GM23338 (cell line): ENCODE measurements at regions not wholly inside any gene's neighbourhood (a gene's known extent, or its start where the extent isn't known, plus 50 kb on each side); places are given as distances from the start of the nearest gene placed in this dataset.

Experiments
- ATAC-seq: fragments of 200-7000 bp; cut with Tn5 transposase; 3 replicates; pipeline ENCODE4 v1.9.1; 2020
- DNase-seq: peaks from one replicate; pipeline ENCODE4 v3.0.0-alpha.2; 2015; ENCODE audit warnings: low spot score
- H2AFZ ChIP-seq: fragments of 200-600 bp; sonication (generic); 2 replicates; pipeline ENCODE4 v1.8.0; 2016; ENCODE audit warnings: antibody characterized with exemption, mild to moderate bottlenecking, moderate library complexity
- H3F3A ChIP-seq: fragments of 200-600 bp; sonication (generic); replicated peaks from 2 replicates; pipeline ENCODE4 v1.8.0; 2017; ENCODE audit warnings: antibody characterized with exemption, mixed run types, low read depth
- H3K27ac ChIP-seq: fragments of 200-600 bp; sonication (generic); 2 replicates; pipeline ENCODE4 v1.6.1; 2016; ENCODE audit warnings: low read depth
- H3K27me3 ChIP-seq: fragments of 200-600 bp; sonication (generic); 2 replicates; pipeline ENCODE4 v1.8.0; 2016; ENCODE audit warnings: mild to moderate bottlenecking, mixed run types, moderate library complexity; ENCODE audit not compliant: insufficient read depth
- H3K36me3 ChIP-seq: fragments of 200-600 bp; sonication (generic); 2 replicates; pipeline ENCODE4 v1.8.0; 2016; ENCODE audit warnings: mild to moderate bottlenecking; ENCODE audit not compliant: insufficient read depth
- H3K4me1 ChIP-seq: fragments of 200-600 bp; sonication (generic); 2 replicates; pipeline ENCODE4 v1.8.0; 2016; ENCODE audit warnings: mild to moderate bottlenecking, moderate library complexity; ENCODE audit not compliant: insufficient read depth
- H3K4me2 ChIP-seq: fragments of 200-600 bp; sonication (generic); 2 replicates; pipeline ENCODE4 v1.7.1; 2017; ENCODE audit warnings: mixed run types
- H3K4me3 ChIP-seq: fragments of 200-600 bp; sonication (generic); 2 replicates; pipeline ENCODE4 v1.6.1; 2016; ENCODE audit warnings: mixed run types
- H3K79me2 ChIP-seq: fragments of 200-600 bp; sonication (generic); replicated peaks from 2 replicates; pipeline ENCODE4 v1.8.0; 2017; ENCODE audit warnings: mild to moderate bottlenecking; ENCODE audit not compliant: insufficient read depth
- H3K9me2 ChIP-seq: fragments of 200-600 bp; sonication (generic); 2 replicates; pipeline ENCODE4 v1.8.0; 2017; ENCODE audit not compliant: insufficient read depth
- H4K20me1 ChIP-seq: fragments of 200-600 bp; sonication (generic); replicated peaks from 2 replicates; pipeline ENCODE4 v1.8.0; 2017; ENCODE audit warnings: mild to moderate bottlenecking; ENCODE audit not compliant: insufficient read depth
- H3K27ac Mint-ChIP-seq: 2 replicates; pipeline ENCODE4 v1.8.0; 2020; ENCODE audit warnings: inconsistent platforms, mild to moderate bottlenecking, moderate library complexity, mixed read lengths
- H3K27me3 Mint-ChIP-seq: 3 replicates; pipeline ENCODE4 v1.8.0; 2022; ENCODE audit warnings: low read depth, mild to moderate bottlenecking, moderate library complexity, mixed read lengths, inconsistent platforms; ENCODE audit not compliant: insufficient read depth, poor library complexity
- H3K36me3 Mint-ChIP-seq: 3 replicates; pipeline ENCODE4 v1.8.0; 2021; ENCODE audit warnings: low read depth, mild to moderate bottlenecking, inconsistent platforms, moderate library complexity, mixed read lengths
- H3K4me1 Mint-ChIP-seq: 3 replicates; pipeline ENCODE4 v1.8.0; 2020; ENCODE audit warnings: mild to moderate bottlenecking, inconsistent platforms, mixed read lengths
- H3K4me3 Mint-ChIP-seq: 3 replicates; pipeline ENCODE4 v1.8.0; 2021; ENCODE audit warnings: moderate library complexity, mild to moderate bottlenecking, inconsistent platforms, mixed read lengths
- H3K9me3 Mint-ChIP-seq: 3 replicates; pipeline ENCODE4 v1.8.0; 2020; ENCODE audit warnings: moderate library complexity, mild to moderate bottlenecking, inconsistent platforms, mixed read lengths
- CREB1 ChIP-seq: fragments of 250-450 bp; sonication (Bioruptor Pico); IDR thresholded peaks from 2 replicates; pipeline ENCODE4 v1.5.0; 2020; ENCODE audit warnings: low read depth, mild to moderate bottlenecking, moderate library complexity
- CTCF ChIP-seq, 2 experiments: fragments of 200-600 bp in 1 of 2; sonication (generic) in 1 of 2; conservative IDR thresholded peaks; 2 replicates each; pipeline versions ENCODE4 v1.5.1 to v1.6.1; 2016 to 2017; ENCODE audit warnings: antibody characterized with exemption in 2 of 2, low read depth in 2 of 2, mild to moderate bottlenecking in 2 of 2, moderate library complexity in 1 of 2
- ETS1 ChIP-seq: IDR thresholded peaks from 2 replicates; pipeline ENCODE4 v1.6.1; 2016; ENCODE audit warnings: antibody characterized with exemption
- EZH2 ChIP-seq: fragments of 200-600 bp; sonication (generic); IDR thresholded peaks from one replicate; pipeline ENCODE4 v1.8.0; 2017; ENCODE audit warnings: antibody characterized with exemption, mild to moderate bottlenecking, low read depth; ENCODE audit not compliant: unreplicated experiment
- EZH2phosphoT487 ChIP-seq: fragments of 200-600 bp; sonication (generic); IDR thresholded peaks from one replicate; pipeline ENCODE4 v1.8.1; 2018; ENCODE audit warnings: antibody characterized with exemption; ENCODE audit not compliant: unreplicated experiment
- JUNB ChIP-seq: IDR thresholded peaks from one replicate; pipeline ENCODE4 v1.6.1; 2016; ENCODE audit warnings: antibody characterized with exemption; ENCODE audit not compliant: unreplicated experiment
- NANOG ChIP-seq: IDR thresholded peaks from 2 replicates; pipeline ENCODE4 v1.6.1; 2016; ENCODE audit warnings: antibody characterized with exemption, borderline replicate concordance
- POLR2AphosphoS5 ChIP-seq: IDR thresholded peaks from 2 replicates; pipeline ENCODE4 v1.6.1; 2016; ENCODE audit warnings: antibody characterized with exemption, low read depth
- REST ChIP-seq: IDR thresholded peaks from one replicate; pipeline ENCODE4 v1.6.1; 2018; ENCODE audit warnings: antibody characterized with exemption; ENCODE audit not compliant: unreplicated experiment
- STAT1 ChIP-seq: IDR thresholded peaks from one replicate; pipeline ENCODE4 v1.6.1; 2016; ENCODE audit warnings: antibody characterized with exemption; ENCODE audit not compliant: unreplicated experiment
- ZNF114 ChIP-seq: fragments of 250-450 bp; sonication (Bioruptor Pico); IDR thresholded peaks from 2 replicates; pipeline ENCODE4 v1.5.0; 2020; ENCODE audit warnings: mild to moderate bottlenecking, moderate library complexity
- ZNF331 ChIP-seq: fragments of 250-450 bp; sonication (Bioruptor Pico); IDR thresholded peaks from 2 replicates; pipeline ENCODE4 v1.5.0; 2020; ENCODE audit warnings: low read depth, mild to moderate bottlenecking, moderate library complexity
- ZNF462 ChIP-seq: fragments of 250-450 bp; sonication (Bioruptor Pico); IDR thresholded peaks from 2 replicates; pipeline ENCODE4 v1.5.0; 2020; ENCODE audit warnings: mild to moderate bottlenecking, moderate library complexity

GRCh38 chr10:129382401-129382800 lies 84.6 kb upstream of the MGMT start:
- Histone ChIP-seq H3F3A (no peaks in the 10 kb centered on the region), H3K4me3 (no peak overlapping the region), H3K79me2 (no peaks in the 10 kb centered on the region), H2AFZ (0 out of 2 replicates have a peak overlapping the region, but pooled peaks have one; percentile 56), H3K4me1 (no peaks in the 10 kb centered on the region), H4K20me1 (no peaks in the 10 kb centered on the region), H3K36me3 (no peaks in the 10 kb centered on the region), H3K27ac (no peak overlapping the region), H3K9me2 (peaks cover 7% of the 10 kb centered on the region; the same call in 1 of the 2 replicates), H3K27me3 (no peaks in the 10 kb centered on the region), H3K4me2 (no peak overlapping the region)
- no peaks in the 10 kb centered on the region; the same call in 2 of the 3 replicates for H3K36me3 Mint-ChIP-seq
- H3K9me3 Mint-ChIP-seq: no peaks in the 10 kb centered on the region
- DNase-seq (no peak), ATAC-seq (no peak)
- H3K27me3 Mint-ChIP-seq: no peaks in the 10 kb centered on the region
- no peak overlapping the region for H3K27ac Mint-ChIP-seq
- no peak overlapping the region for H3K4me3 Mint-ChIP-seq
- TF ChIP-seq NANOG: no peak
- no peak for TF ChIP-seq REST
- TF ChIP-seq EZH2phosphoT487: no peak
- TF ChIP-seq ZNF114 (CRISPR knock-in tag): no peak
- no peak for TF ChIP-seq EZH2
- no peak for TF ChIP-seq CTCF (conservative IDR thresholded peaks at IDR 0.05; ENCODE audit: low read depth in 2 of 2)
- TF ChIP-seq ETS1: no peak
- no peak for TF ChIP-seq CREB1
- no peak for TF ChIP-seq ZNF462 (CRISPR knock-in tag)
- TF ChIP-seq POLR2AphosphoS5: no peak
- no peak for TF ChIP-seq ZNF331 (CRISPR knock-in tag)
- TF ChIP-seq JUNB: no peak
- TF ChIP-seq STAT1: no peak
- peaks cover 3% of the 10 kb centered on the region; the same call in 2 of the 3 replicates for H3K4me1 Mint-ChIP-seq
